Neural cell (in vitro differentiated cells): ENCODE measurements at regions not wholly inside any gene's neighbourhood (a gene's known extent, or its start where the extent isn't known, plus 50 kb on each side); places are given as distances from the start of the nearest gene placed in this dataset.
"Not testable (repeated sequence)": the region's sequence is repeated elsewhere in the genome, so short reads cannot be mapped to it uniquely, and the experiment has no call there.

ENCODE experiments used
- H2AFZ ChIP-seq: fragments of 200-600, 300-800 bp; sonication (generic), shearing (Covaris generic); 2 replicates; pipeline ENCODE4 v1.6.0; 2014; ENCODE audit warnings: low read depth, mild to moderate bottlenecking, antibody characterized with exemption, low read length, moderate library complexity
- H3F3A ChIP-seq: fragments of 200-600 bp; shearing (Covaris generic); 2 replicates; pipeline ENCODE4 v1.6.1; 2016; ENCODE audit warnings: mild to moderate bottlenecking, moderate library complexity, mixed read lengths, antibody characterized with exemption, low read length; ENCODE audit not compliant: insufficient read depth, poor library complexity, severe bottlenecking
- H3K27ac ChIP-seq: fragments of 200-600, 300-800 bp; sonication (generic), shearing (Covaris generic); 2 replicates; pipeline ENCODE4 v1.5.1; 2014; ENCODE audit warnings: mild to moderate bottlenecking, low read length, moderate library complexity
- H3K27me3 ChIP-seq: fragments of 300-800, 200-600 bp; sonication (generic), shearing (Covaris generic); 2 replicates; pipeline ENCODE4 v1.6.0; 2014; ENCODE audit warnings: mild to moderate bottlenecking, low read depth, low read length, moderate library complexity; ENCODE audit not compliant: insufficient read depth
- H3K36me3 ChIP-seq: fragments of 300-800, 200-600 bp; sonication (generic), shearing (Covaris generic); 2 replicates; pipeline ENCODE4 v1.5.1; 2014; ENCODE audit warnings: mild to moderate bottlenecking, antibody characterized with exemption, low read length, moderate library complexity; ENCODE audit not compliant: insufficient read depth
- H3K4me2 ChIP-seq: fragments of 300-800, 200-600 bp; sonication (generic), shearing (Covaris generic); 2 replicates; pipeline ENCODE4 v1.6.0; 2014; ENCODE audit warnings: mild to moderate bottlenecking, low read length
- H3K4me3 ChIP-seq: fragments of 300-800, 200-600 bp; sonication (generic), shearing (Covaris generic); 2 replicates; pipeline ENCODE4 v1.5.1; 2014; ENCODE audit warnings: mild to moderate bottlenecking, low read length, moderate library complexity
- H3K79me2 ChIP-seq: fragments of 200-600 bp; shearing (Covaris generic); replicated peaks from 2 replicates; pipeline ENCODE4 v1.6.0; 2014; ENCODE audit warnings: mild to moderate bottlenecking, low read length, moderate library complexity; ENCODE audit not compliant: insufficient read depth
- H3K9ac ChIP-seq: fragments of 300-800, 200-600 bp; sonication (generic), shearing (Covaris generic); 2 replicates; pipeline ENCODE4 v1.6.1; 2016; ENCODE audit warnings: mild to moderate bottlenecking, low read length, mixed read lengths
- H3K9me2 ChIP-seq: fragments of 200-600 bp; shearing (Covaris generic); 2 replicates; pipeline ENCODE4 v1.6.1; 2016; ENCODE audit warnings: mild to moderate bottlenecking, low read length, mixed read lengths; ENCODE audit not compliant: insufficient read depth
- H3K9me3 ChIP-seq: fragments of 200-600, 300-800 bp; sonication (generic), shearing (Covaris generic); 2 replicates; pipeline ENCODE4 v1.6.1; 2016; ENCODE audit warnings: mild to moderate bottlenecking, mixed run types, low read length, moderate library complexity, mixed read lengths
- H4K20me1 ChIP-seq: fragments of 200-600 bp; shearing (Covaris generic); 2 replicates; pipeline ENCODE4 v1.6.1; 2016; ENCODE audit warnings: mild to moderate bottlenecking, mixed run types; ENCODE audit not compliant: insufficient read depth
- EP300 ChIP-seq: fragments of 450-650 bp; conservative IDR thresholded peaks from 2 replicates; pipeline ENCODE4 v1.6.1; 2014; ENCODE audit warnings: antibody characterized with exemption, mild to moderate bottlenecking, moderate library complexity; ENCODE audit not compliant: poor library complexity, severe bottlenecking
- EZH2 ChIP-seq: fragments of 200-600, 300-800 bp; shearing (Covaris generic), sonication (generic); IDR thresholded peaks from 2 replicates; pipeline ENCODE4 v1.6.1; 2014; ENCODE audit warnings: antibody characterized with exemption, low read length, borderline replicate concordance, mild to moderate bottlenecking; ENCODE audit not compliant: insufficient read depth, poor library complexity, severe bottlenecking
- RAD21 ChIP-seq: fragments of 450-650 bp; conservative IDR thresholded peaks from 2 replicates; pipeline ENCODE4 v1.6.1; 2014; ENCODE audit warnings: antibody characterized with exemption, mild to moderate bottlenecking, moderate library complexity
- SMC3 ChIP-seq: fragments of 450-650 bp; conservative IDR thresholded peaks from 2 replicates; pipeline ENCODE4 v1.6.1; 2014; ENCODE audit warnings: antibody characterized with exemption, mild to moderate bottlenecking, moderate library complexity; ENCODE audit not compliant: poor library complexity
- TAF1 ChIP-seq: IDR thresholded peaks from 2 replicates; pipeline ENCODE4 v1.6.1; 2012; ENCODE audit warnings: low read depth
- TF ChIP-seq, protein P1 (sequence below): IDR thresholded peaks from 2 replicates; pipeline ENCODE4 v1.6.1; 2012; ENCODE audit warnings: borderline replicate concordance
- TF ChIP-seq, protein P2 (sequence below): fragments of 450-650 bp; IDR thresholded peaks from 2 replicates; pipeline ENCODE4 v1.5.1; 2014; ENCODE audit warnings: antibody characterized with exemption, mild to moderate bottlenecking, moderate library complexity; ENCODE audit not compliant: poor library complexity, severe bottlenecking

DNA sequence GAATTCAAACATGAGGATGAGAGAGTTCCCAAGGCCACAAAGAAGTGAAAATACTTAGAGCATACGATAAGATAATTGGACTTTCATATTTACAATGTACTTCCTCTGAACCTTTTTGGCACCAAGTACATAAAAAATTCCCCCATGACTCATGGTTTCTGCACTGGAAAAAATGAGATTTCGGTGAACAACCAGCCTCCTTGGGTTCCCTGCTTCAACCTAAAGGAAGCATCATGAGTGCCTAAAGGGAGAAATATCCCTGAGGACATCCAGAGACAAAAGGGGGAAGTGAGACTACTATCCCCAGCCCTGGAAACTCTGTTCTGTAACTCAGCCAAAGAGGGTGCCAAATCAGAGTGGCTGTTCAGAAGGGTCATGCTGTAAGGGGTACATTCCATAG lies 562.7 kb upstream of the SLC39A10 start:
- Histone ChIP-seq H3K9me3 (peaks cover 3% of the 10 kb centered on the region), H3K4me3 (no peak overlapping the region), H3K79me2 (no peaks in the 10 kb centered on the region), H4K20me1 (no peaks in the 10 kb centered on the region), H3K9me2 (no peaks in the 10 kb centered on the region), H3K27ac (no peak overlapping the region), H3K9ac (no peak overlapping the region), H3F3A (no peaks in the 10 kb centered on the region), H3K27me3 (no peaks in the 10 kb centered on the region), H3K4me2 (no peak overlapping the region), H2AFZ (no peak overlapping the region), H3K36me3 (no peaks in the 10 kb centered on the region)
- TF ChIP-seq TAF1: no peak
- TF ChIP-seq, protein P1, sequence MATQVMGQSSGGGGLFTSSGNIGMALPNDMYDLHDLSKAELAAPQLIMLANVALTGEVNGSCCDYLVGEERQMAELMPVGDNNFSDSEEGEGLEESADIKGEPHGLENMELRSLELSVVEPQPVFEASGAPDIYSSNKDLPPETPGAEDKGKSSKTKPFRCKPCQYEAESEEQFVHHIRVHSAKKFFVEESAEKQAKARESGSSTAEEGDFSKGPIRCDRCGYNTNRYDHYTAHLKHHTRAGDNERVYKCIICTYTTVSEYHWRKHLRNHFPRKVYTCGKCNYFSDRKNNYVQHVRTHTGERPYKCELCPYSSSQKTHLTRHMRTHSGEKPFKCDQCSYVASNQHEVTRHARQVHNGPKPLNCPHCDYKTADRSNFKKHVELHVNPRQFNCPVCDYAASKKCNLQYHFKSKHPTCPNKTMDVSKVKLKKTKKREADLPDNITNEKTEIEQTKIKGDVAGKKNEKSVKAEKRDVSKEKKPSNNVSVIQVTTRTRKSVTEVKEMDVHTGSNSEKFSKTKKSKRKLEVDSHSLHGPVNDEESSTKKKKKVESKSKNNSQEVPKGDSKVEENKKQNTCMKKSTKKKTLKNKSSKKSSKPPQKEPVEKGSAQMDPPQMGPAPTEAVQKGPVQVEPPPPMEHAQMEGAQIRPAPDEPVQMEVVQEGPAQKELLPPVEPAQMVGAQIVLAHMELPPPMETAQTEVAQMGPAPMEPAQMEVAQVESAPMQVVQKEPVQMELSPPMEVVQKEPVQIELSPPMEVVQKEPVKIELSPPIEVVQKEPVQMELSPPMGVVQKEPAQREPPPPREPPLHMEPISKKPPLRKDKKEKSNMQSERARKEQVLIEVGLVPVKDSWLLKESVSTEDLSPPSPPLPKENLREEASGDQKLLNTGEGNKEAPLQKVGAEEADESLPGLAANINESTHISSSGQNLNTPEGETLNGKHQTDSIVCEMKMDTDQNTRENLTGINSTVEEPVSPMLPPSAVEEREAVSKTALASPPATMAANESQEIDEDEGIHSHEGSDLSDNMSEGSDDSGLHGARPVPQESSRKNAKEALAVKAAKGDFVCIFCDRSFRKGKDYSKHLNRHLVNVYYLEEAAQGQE: no peak
- no peak for TF ChIP-seq SMC3

DNA sequence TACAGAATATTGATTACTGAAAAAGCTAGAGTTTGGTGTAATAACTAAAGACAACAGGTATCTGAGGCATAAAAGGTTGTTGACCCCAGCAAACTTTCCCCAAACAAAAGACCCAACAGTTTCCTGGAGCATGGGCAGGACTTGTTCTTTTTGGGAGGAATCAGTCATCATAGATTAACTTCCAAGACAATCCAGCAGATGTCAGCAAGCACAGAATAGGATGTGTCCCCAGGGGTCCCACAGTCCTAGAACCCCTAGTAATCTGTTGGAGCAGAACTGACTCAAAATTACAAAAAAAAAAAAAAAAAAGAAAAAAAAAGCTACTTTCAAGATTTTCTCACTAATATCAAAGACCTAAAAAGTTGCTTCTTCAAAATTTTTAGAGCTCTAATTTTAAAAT lies 564.7 kb upstream of the SLC39A10 start:
- Histone ChIP-seq H3K27me3 (no peaks in the 10 kb centered on the region), H3K27ac (no peak overlapping the region), H3K4me2 (no peak overlapping the region), H3K9ac (no peak overlapping the region), H4K20me1 (no peaks in the 10 kb centered on the region), H3K9me3 (peaks cover 3% of the 10 kb centered on the region), H3K36me3 (no peaks in the 10 kb centered on the region), H3K4me3 (no peak overlapping the region), H3F3A (no peaks in the 10 kb centered on the region), H2AFZ (no peak overlapping the region), H3K79me2 (no peaks in the 10 kb centered on the region), H3K9me2 (no peaks in the 10 kb centered on the region)
- TF ChIP-seq, protein P2, sequence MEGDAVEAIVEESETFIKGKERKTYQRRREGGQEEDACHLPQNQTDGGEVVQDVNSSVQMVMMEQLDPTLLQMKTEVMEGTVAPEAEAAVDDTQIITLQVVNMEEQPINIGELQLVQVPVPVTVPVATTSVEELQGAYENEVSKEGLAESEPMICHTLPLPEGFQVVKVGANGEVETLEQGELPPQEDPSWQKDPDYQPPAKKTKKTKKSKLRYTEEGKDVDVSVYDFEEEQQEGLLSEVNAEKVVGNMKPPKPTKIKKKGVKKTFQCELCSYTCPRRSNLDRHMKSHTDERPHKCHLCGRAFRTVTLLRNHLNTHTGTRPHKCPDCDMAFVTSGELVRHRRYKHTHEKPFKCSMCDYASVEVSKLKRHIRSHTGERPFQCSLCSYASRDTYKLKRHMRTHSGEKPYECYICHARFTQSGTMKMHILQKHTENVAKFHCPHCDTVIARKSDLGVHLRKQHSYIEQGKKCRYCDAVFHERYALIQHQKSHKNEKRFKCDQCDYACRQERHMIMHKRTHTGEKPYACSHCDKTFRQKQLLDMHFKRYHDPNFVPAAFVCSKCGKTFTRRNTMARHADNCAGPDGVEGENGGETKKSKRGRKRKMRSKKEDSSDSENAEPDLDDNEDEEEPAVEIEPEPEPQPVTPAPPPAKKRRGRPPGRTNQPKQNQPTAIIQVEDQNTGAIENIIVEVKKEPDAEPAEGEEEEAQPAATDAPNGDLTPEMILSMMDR: no peak
- no peak for TF ChIP-seq RAD21
- TF ChIP-seq EP300: no peak
- TF ChIP-seq SMC3: no peak
- TF ChIP-seq TAF1: no peak
- TF ChIP-seq EZH2: no peak

DNA sequence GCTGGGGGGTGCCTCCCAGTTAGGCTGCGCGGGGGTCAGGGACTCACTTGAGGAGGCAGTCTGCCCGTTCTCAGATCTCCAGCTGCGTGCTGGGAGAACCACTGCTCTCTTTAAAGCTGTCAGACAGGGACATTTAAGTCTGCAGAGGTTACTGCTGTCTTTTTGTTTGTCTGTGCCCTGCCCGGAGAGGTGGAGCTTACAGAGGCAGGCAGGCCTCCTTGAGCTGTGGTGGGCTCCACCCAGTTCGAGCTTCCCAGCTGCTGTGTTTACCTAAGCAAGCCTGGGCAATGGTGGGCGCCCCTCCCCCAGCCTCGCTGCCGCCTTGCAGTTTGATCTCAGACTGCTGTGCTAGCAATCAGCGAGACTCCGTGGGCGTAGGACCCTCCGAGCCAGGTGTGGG lies 584.2 kb upstream of the SLC39A10 start:
- not testable (repeated sequence) for H3K4me3 ChIP-seq, H2AFZ ChIP-seq, H3F3A ChIP-seq, H3K9me3 ChIP-seq, H3K79me2 ChIP-seq, H3K4me2 ChIP-seq, H3K27ac ChIP-seq, H3K36me3 ChIP-seq, H4K20me1 ChIP-seq, H3K9me2 ChIP-seq, H3K27me3 ChIP-seq, H3K9ac ChIP-seq
